ENCODE measurements at regions not wholly inside any gene's neighbourhood (a gene's known extent, or its start where the extent isn't known, plus 50 kb on each side); places are given as distances from the start of the nearest gene placed in this dataset.

DNA sequence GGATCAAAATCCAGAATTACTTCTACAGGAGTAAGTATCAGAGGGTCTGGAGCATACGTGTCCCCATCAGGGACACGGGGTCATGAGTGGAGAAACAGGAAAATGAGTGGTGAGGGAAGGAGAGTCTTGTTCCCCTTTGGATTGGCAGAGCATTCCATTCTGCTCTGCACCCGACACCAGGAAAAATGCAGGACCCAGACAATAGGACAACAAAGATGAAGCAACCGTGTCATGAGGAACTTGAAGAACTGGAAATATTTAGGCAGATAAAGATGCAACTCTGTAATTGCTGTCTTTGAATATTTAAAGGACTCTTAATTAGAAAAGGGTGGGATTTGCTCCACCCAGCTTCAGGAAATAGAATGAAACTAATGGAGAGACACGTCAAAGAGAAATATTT lies 89.0 kb upstream of the BLID start (continued):
- TF ChIP-seq, protein P1, sequence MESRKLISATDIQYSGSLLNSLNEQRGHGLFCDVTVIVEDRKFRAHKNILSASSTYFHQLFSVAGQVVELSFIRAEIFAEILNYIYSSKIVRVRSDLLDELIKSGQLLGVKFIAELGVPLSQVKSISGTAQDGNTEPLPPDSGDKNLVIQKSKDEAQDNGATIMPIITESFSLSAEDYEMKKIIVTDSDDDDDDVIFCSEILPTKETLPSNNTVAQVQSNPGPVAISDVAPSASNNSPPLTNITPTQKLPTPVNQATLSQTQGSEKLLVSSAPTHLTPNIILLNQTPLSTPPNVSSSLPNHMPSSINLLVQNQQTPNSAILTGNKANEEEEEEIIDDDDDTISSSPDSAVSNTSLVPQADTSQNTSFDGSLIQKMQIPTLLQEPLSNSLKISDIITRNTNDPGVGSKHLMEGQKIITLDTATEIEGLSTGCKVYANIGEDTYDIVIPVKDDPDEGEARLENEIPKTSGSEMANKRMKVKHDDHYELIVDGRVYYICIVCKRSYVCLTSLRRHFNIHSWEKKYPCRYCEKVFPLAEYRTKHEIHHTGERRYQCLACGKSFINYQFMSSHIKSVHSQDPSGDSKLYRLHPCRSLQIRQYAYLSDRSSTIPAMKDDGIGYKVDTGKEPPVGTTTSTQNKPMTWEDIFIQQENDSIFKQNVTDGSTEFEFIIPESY (IDR thresholded peaks at IDR 0.05), result no peak
- no peak for TF ChIP-seq HNF4A (conservative IDR thresholded peaks at IDR 0.05)
- TF ChIP-seq NR2F2 (IDR thresholded peaks at IDR 0.05), result no peak
- TF ChIP-seq, protein P2, sequence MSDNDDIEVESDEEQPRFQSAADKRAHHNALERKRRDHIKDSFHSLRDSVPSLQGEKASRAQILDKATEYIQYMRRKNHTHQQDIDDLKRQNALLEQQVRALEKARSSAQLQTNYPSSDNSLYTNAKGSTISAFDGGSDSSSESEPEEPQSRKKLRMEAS (IDR thresholded peaks at IDR 0.05), result no peak
- no peak for TF ChIP-seq FOXA1 (IDR thresholded peaks at IDR 0.05)
- TF ChIP-seq TAF1 (conservative IDR thresholded peaks at IDR 0.05), result no peak

DNA sequence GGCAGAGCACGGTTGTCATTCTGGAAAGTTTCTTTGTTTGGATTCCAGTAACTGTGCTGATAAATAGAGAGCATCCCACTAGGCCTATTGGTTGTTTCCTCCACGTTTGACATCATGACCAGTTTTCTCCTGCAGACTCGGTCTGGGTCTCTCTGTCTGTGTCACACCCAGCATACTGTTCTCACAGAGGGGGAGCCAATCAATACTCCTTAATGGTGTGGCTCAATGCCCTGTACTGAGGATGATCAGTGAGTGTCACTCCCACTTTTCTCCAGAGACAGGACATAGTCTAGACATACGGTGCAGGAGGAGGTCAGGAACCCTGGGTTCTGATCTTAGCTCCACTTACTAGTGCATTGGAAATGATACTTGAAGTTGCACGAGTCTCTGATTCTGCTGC lies 88.2 kb upstream of the BLID start:
- peaks cover 1 to 25% (median 16%) of the 10 kb centered on the region in 4 donors for H3K4me1 ChIP-seq (ENCODE audit: control insufficient read depth in 4 of 4, insufficient read depth in 4 of 4, low read length in 3 of 4)

More for the DNA sequence above, 88.2 kb upstream of the BLID start:
- H3K9me3 ChIP-seq (ENCODE audit: control insufficient read depth in 4 of 4, low read length in 3 of 4), result no peaks in the 10 kb centered on the region
- 81% methylated on average over 5 of the region's 5 CpGs for WGBS
- no peak overlapping the region for H3K27ac ChIP-seq (ENCODE audit: low read depth in 1 of 2, low read length in 2 of 2)
- no peak overlapping the region for H3K9ac ChIP-seq (ENCODE audit: low read depth in 1 of 2, low read length in 2 of 2)
- TF ChIP-seq, protein P2 (IDR thresholded peaks at IDR 0.05), result no peak
- TF ChIP-seq GABPA (IDR thresholded peaks at IDR 0.05 in 1 of 2, conservative IDR thresholded peaks at IDR 0.05 in 1 of 2), result no peak
- TF ChIP-seq TAF1 (conservative IDR thresholded peaks at IDR 0.05), result no peak
- TF ChIP-seq NR2F2 (IDR thresholded peaks at IDR 0.05), result no peak
- TF ChIP-seq, protein P3, sequence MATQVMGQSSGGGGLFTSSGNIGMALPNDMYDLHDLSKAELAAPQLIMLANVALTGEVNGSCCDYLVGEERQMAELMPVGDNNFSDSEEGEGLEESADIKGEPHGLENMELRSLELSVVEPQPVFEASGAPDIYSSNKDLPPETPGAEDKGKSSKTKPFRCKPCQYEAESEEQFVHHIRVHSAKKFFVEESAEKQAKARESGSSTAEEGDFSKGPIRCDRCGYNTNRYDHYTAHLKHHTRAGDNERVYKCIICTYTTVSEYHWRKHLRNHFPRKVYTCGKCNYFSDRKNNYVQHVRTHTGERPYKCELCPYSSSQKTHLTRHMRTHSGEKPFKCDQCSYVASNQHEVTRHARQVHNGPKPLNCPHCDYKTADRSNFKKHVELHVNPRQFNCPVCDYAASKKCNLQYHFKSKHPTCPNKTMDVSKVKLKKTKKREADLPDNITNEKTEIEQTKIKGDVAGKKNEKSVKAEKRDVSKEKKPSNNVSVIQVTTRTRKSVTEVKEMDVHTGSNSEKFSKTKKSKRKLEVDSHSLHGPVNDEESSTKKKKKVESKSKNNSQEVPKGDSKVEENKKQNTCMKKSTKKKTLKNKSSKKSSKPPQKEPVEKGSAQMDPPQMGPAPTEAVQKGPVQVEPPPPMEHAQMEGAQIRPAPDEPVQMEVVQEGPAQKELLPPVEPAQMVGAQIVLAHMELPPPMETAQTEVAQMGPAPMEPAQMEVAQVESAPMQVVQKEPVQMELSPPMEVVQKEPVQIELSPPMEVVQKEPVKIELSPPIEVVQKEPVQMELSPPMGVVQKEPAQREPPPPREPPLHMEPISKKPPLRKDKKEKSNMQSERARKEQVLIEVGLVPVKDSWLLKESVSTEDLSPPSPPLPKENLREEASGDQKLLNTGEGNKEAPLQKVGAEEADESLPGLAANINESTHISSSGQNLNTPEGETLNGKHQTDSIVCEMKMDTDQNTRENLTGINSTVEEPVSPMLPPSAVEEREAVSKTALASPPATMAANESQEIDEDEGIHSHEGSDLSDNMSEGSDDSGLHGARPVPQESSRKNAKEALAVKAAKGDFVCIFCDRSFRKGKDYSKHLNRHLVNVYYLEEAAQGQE (IDR thresholded peaks at IDR 0.05), result no peak
- TF ChIP-seq FOXA1 (IDR thresholded peaks at IDR 0.05), result no peak
- no peak for TF ChIP-seq HNF4A (conservative IDR thresholded peaks at IDR 0.05)
- TF ChIP-seq, protein P4, sequence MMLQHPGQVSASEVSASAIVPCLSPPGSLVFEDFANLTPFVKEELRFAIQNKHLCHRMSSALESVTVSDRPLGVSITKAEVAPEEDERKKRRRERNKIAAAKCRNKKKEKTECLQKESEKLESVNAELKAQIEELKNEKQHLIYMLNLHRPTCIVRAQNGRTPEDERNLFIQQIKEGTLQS (IDR thresholded peaks at IDR 0.05), result no peak
- no peak for TF ChIP-seq YY1 (IDR thresholded peaks at IDR 0.05)
- TF ChIP-seq, protein P1 (IDR thresholded peaks at IDR 0.05), result no peak
- no peak for TF ChIP-seq FOXA2 (IDR thresholded peaks at IDR 0.05)
- TF ChIP-seq RXRA (IDR thresholded peaks at IDR 0.05), result no peak
- TF ChIP-seq JUND (IDR thresholded peaks at IDR 0.05), result no peak
- TF ChIP-seq, protein P5, sequence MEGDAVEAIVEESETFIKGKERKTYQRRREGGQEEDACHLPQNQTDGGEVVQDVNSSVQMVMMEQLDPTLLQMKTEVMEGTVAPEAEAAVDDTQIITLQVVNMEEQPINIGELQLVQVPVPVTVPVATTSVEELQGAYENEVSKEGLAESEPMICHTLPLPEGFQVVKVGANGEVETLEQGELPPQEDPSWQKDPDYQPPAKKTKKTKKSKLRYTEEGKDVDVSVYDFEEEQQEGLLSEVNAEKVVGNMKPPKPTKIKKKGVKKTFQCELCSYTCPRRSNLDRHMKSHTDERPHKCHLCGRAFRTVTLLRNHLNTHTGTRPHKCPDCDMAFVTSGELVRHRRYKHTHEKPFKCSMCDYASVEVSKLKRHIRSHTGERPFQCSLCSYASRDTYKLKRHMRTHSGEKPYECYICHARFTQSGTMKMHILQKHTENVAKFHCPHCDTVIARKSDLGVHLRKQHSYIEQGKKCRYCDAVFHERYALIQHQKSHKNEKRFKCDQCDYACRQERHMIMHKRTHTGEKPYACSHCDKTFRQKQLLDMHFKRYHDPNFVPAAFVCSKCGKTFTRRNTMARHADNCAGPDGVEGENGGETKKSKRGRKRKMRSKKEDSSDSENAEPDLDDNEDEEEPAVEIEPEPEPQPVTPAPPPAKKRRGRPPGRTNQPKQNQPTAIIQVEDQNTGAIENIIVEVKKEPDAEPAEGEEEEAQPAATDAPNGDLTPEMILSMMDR (IDR thresholded peaks at IDR 0.05; ENCODE audit: low read depth, low read length, missing input control), result no peak
- no peak for TF ChIP-seq EGR1 (IDR thresholded peaks at IDR 0.05; ENCODE audit: low read depth in 2 of 2)
- no peak for DNase-seq (ENCODE audit: low spot score)
- H3K4me3 ChIP-seq (ENCODE audit: low read depth in 1 of 3, low read length in 3 of 3), result no peak overlapping the region
- no peaks in the 10 kb centered on the region for H3K36me3 ChIP-seq (ENCODE audit: control insufficient read depth in 4 of 4, insufficient read depth in 3 of 4, low read depth in 1 of 4, low read length in 3 of 4)
- H3K27me3 ChIP-seq (ENCODE audit: control insufficient read depth in 4 of 4, insufficient read depth in 4 of 4, low read length in 3 of 4), result no peaks in the 10 kb centered on the region
